WTC11 (cell line): ENCODE measurements at regions not wholly inside any gene's neighbourhood (a gene's known extent, or its start where the extent isn't known, plus 50 kb on each side); places are given as distances from the start of the nearest gene placed in this dataset.

Experiments used
- JUN ChIP-seq: sonication (generic); formaldehyde crosslinking; IDR thresholded peaks from 2 replicates; pipeline ENCODE4 v1.8.0; 2023; ENCODE audit warnings: mild to moderate bottlenecking, missing genetic modification reagents
- TEAD4 ChIP-seq: sonication (generic); formaldehyde crosslinking; IDR thresholded peaks from 2 replicates; pipeline ENCODE4 v1.8.0; 2022; ENCODE audit warnings: mild to moderate bottlenecking, missing genetic modification reagents

DNA sequence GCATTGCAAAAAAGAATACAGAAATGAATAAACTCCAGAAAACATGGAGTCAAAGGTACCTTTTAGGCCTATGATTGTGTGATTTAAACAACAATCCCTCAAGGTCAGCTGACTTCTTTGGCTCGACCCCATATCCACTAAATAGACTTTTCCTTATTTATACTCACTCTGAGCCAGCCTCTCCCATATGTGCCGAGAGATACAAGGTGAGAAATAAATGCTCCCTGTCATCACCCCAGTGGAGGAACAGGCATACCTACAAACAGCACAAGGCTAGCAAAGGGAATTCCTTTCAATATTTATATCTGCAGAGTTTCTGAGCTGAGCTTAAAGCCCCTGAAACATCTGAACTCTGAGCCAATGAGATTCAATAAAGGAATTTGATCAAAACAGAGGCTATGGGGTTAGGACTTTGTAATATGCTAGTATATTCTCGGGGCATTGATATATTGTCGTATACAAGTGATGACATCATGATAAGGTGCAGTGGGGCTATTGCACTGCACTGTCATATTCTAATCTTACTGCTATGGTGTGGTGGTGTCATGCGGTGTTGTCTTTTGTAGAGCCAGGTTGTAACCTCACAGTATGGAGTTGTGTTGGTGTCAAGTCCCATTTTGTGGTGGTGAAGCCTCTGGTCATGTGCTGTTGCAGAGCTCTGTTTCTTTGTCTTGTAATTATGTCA, 56.0 kb upstream of the GALNT18 start:
- no peak for TF ChIP-seq JUN (CRISPR knock-in tag)
- no peak for TF ChIP-seq TEAD4 (CRISPR knock-in tag)
